GM12865 (cell line): ENCODE measurements at regions not wholly inside any gene's neighbourhood (a gene's known extent, or its start where the extent isn't known, plus 50 kb on each side); places are given as distances from the start of the nearest gene placed in this dataset.

Source experiments
- DNase-seq: peaks from one replicate; pipeline ENCODE4 v3.0.0; 2010; ENCODE audit warnings: low read depth
- H3K4me3 ChIP-seq: 2 replicates; pipeline ENCODE4 v1.5.1; 2011; ENCODE audit warnings: mild to moderate bottlenecking, low read depth, low read length, control low read depth
- TF ChIP-seq, protein P1 (sequence below): IDR thresholded peaks from 2 replicates; pipeline ENCODE4 v1.5.1; 2011; ENCODE audit warnings: low read length, control low read depth, low read depth, inconsistent platforms; ENCODE audit not compliant: insufficient read depth; ENCODE audit errors: missing control alignments

DNA sequence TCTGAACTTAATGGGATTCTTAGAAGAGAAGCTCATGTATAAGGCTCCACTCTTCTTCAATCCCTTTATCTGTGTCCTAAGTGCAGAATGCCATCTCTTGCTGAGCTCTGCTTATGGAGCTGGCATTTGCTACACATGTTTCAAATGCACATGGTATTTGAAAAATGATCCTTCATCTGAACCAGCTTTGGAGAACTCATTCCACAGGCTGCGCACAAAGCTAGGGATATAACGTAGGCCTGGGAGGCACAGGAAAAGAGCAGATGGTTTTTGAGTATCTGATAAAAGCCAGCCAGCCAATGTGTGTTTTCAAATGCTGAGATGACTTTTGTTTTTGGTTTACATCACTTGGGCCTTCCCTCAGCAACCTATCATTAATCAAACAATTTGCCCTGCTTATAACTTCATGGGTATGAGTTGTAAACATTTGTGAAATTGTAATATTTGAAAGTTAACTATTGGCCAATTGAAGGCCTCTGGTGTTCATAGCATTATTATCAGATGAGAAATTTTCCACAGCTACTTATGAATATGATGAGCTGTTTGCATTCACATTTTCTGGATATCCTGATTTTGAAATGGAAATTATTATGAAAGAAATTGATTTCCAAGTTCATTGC is 729.0 kb downstream of the FGF9 start:
- TF ChIP-seq, protein P1, sequence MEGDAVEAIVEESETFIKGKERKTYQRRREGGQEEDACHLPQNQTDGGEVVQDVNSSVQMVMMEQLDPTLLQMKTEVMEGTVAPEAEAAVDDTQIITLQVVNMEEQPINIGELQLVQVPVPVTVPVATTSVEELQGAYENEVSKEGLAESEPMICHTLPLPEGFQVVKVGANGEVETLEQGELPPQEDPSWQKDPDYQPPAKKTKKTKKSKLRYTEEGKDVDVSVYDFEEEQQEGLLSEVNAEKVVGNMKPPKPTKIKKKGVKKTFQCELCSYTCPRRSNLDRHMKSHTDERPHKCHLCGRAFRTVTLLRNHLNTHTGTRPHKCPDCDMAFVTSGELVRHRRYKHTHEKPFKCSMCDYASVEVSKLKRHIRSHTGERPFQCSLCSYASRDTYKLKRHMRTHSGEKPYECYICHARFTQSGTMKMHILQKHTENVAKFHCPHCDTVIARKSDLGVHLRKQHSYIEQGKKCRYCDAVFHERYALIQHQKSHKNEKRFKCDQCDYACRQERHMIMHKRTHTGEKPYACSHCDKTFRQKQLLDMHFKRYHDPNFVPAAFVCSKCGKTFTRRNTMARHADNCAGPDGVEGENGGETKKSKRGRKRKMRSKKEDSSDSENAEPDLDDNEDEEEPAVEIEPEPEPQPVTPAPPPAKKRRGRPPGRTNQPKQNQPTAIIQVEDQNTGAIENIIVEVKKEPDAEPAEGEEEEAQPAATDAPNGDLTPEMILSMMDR: no peak
- no peak for DNase-seq
- no peak overlapping the region for H3K4me3 ChIP-seq

DNA sequence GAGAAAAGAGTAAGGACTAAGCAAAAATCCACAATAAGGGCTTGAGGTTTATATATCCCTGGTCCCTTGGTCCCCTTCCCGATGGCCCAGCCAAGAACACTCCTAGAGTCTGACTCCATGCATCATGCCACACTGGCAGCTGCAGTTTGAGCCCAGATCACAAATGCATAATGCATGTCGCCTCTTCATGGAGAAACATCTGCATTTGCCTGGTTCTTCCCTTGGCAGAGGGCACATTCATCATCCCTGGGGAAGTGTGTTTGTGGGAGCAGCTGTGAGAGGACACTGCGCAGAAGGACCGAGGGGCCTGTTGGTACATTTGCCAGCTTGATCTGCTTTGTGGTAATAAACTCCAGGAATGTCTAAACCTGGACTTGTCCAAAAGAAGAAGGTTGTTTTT is 731.8 kb downstream of the FGF9 start:
- no peak for DNase-seq
- no peak overlapping the region for H3K4me3 ChIP-seq
- TF ChIP-seq, protein P1: no peak

DNA sequence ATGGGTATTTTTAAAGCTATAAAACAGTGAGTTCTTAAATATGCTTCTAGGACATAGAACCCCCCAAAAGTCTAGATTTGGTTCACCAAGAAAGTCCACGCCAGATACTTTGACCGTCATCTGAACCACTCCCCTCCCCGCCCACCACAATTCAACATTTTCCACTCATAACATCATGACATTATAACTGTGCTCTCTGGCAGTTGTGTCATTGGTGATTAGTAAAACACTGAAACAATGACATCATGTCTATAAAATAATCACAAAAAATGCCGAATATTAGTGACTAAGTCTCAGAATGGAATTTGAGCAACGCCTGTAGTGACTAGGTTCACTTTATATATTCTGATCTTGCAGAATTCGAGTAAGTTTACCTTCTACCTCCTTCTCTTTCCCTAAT is 732.3 kb downstream of the FGF9 start:
- TF ChIP-seq, protein P1: no peak
- no peak overlapping the region for H3K4me3 ChIP-seq
- no peak for DNase-seq

DNA sequence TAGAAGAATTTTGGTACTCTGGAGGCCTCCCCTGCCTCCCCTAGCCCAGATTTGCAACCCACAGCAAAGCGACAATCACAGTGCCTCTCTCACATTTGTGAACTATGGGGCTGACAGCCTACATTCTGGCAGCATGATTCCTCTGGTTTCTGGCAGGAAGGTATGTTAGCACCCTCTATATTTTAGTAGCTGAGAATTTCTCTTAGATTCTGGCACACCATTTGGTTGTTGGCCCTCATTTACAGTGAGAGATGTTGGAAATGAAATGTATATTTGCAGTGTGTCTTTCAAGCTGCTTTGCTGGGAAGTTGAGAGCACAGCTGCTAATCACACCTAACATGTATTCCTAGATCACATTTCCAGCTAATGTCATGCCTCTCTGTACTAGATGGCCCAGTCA is 735.0 kb downstream of the FGF9 start:
- DNase-seq: no peak
- H3K4me3 ChIP-seq: no peak overlapping the region
- TF ChIP-seq, protein P1: no peak

DNA sequence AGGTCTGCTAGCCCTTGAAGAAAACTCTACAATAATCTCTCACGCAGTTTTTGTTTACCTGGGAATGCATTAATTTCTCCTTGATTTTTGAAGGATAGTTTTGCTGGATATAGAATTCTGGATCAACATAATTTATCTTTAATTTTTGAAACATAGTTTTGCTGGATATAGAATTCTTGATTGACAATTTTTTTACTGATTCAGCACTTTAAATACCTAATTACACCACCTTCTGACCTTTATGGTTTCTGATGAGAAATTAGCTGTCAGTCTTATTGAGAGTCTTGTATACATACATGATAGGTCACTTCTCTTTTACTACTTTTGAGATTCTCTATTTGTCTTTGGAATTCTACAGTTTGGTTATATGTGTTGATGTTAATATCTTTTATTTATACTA is 741.6 kb downstream of the FGF9 start:
- DNase-seq: no peak
- no peak overlapping the region for H3K4me3 ChIP-seq
- TF ChIP-seq, protein P1: no peak

DNA sequence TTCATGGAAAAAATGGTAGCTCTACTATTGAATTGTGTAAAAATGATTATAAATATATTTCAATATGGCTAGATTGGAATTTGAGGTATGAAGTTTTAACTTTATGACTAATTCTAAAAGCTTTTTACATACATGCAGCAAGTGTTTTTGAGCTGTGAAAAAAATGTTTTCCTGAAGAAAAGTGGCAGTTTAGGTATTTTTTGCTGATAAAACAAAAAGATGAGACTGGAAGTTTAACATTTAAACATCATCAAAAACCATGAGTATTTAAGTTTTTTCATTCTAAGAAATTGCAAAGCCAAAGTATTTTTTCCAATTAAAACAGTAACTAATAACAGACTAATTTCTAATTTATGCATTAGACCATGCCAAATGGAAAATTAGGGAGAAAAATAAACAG is 751.1 kb downstream of the FGF9 start:
- TF ChIP-seq, protein P1: no peak
- no peak for DNase-seq
- H3K4me3 ChIP-seq: no peak overlapping the region

DNA sequence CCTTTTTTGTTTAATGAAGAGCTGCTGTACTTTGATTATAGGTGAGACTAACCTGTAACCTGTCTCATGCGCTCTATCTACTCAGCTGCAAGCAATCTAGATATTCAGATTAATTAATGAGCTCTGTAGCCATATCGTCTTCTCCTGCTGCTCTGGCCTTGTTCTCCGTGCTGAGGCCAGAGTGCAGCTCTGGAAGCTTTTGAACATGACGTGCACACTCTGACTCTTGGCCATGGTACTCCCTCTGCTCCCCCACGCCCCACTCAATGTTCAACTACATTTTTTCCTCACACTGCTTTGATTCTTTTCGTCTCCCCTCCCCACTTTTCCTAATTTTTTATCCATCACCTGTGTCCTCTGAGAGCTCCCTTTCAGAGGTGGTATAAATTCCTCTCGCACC is 751.8 kb downstream of the FGF9 start:
- no peak for DNase-seq
- TF ChIP-seq, protein P1: no peak
- H3K4me3 ChIP-seq: no peak overlapping the region
